SIG-M5 treated with dmso at 0.1 percent for 504 hours (cell line): ENCODE measurements at regions not wholly inside any gene's neighbourhood (a gene's known extent, or its start where the extent isn't known, plus 50 kb on each side); places are given as distances from the start of the nearest gene placed in this dataset.
A peak's percentile ranks its signal among the peaks of the same experiment; 100 is the strongest.

Experiments
- DNase-seq: peaks from one replicate; lab custom pipeline; 2025; ENCODE audit not compliant: unreplicated experiment; lab: John Stamatoyannopoulos, UW

- no peak for DNase-seq
Observed at GRCh38 chr19:30169196-30169900, 202.8 kb upstream of the ZNF536 start.

GRCh38 chr19:30170081-30170480 is 202.1 kb upstream of the ZNF536 start:
- no peak for DNase-seq

GRCh38 chr19:30170495-30171137 is 201.6 kb upstream of the ZNF536 start:
- no peak for DNase-seq

- no peak for DNase-seq
Observed at GRCh38 chr19:30171138-30171635, 201.0 kb upstream of the ZNF536 start.

GRCh38 chr19:30171795-30172612 is 200.2 kb upstream of the ZNF536 start:
- no peak for DNase-seq

GRCh38 chr19:30172613-30173242 is 199.5 kb upstream of the ZNF536 start:
- DNase-seq, result no peak

GRCh38 chr19:30173593-30174356 is 198.4 kb upstream of the ZNF536 start:
- DNase-seq, result no peak

- DNase-seq, result no peak
Observed at GRCh38 chr19:30174357-30174645, 197.9 kb upstream of the ZNF536 start.

GRCh38 chr19:30174791-30175190 is 197.4 kb upstream of the ZNF536 start:
- DNase-seq, result no peak

GRCh38 chr19:30175987-30176386 is 196.2 kb upstream of the ZNF536 start:
- peak; percentile 28 for DNase-seq

GRCh38 chr19:30178721-30179402 is 193.3 kb upstream of the ZNF536 start:
- no peak for DNase-seq

- no peak for DNase-seq
Observed at GRCh38 chr19:30180691-30181090, 191.5 kb upstream of the ZNF536 start.

- DNase-seq, result no peak
Observed at GRCh38 chr19:30183807-30184490, 188.2 kb upstream of the ZNF536 start.

GRCh38 chr19:30202060-30202600 is 170.1 kb upstream of the ZNF536 start:
- no peak for DNase-seq

GRCh38 chr19:30204721-30205120 is 167.5 kb upstream of the ZNF536 start:
- DNase-seq, result no peak

GRCh38 chr19:30206187-30206586 is 166.0 kb upstream of the ZNF536 start:
- DNase-seq, result no peak

GRCh38 chr19:30207357-30207756 is 164.8 kb upstream of the ZNF536 start:
- DNase-seq, result no peak

GRCh38 chr19:30208436-30209060 is 163.6 kb upstream of the ZNF536 start:
- no peak for DNase-seq
